ENCODE measurements at regions not wholly inside any gene's neighbourhood (a gene's known extent, or its start where the extent isn't known, plus 50 kb on each side); places are given as distances from the start of the nearest gene placed in this dataset.

- ChIA-PET CTCF (interaction anchor here (0.6 to 1.5 kb wide), 5 partner anchors 10 to 151 kb away, joined by 3 to 4 read pairs (median 4); no protein-coding TSS in a partner anchor), POLR2A (no interaction called here)
- TF ChIP-seq CTCF (IDR thresholded peaks at IDR 0.05; ENCODE audit: insufficient read depth, low read depth, low read length): no peak
Observed at GRCh38 chr1:234539666-234540403, 60.9 kb upstream of the TARBP1 start.

GRCh38 chr1:234538930-234539649, 60.1 kb upstream of the TARBP1 start:
- H3K27me3 ChIP-seq (ENCODE audit: control insufficient read depth, insufficient read depth, low read length): no peaks in the 10 kb centered on the region
- H3K36me3 ChIP-seq (ENCODE audit: control insufficient read depth, insufficient read depth, low read length): no peaks in the 10 kb centered on the region
- ChIA-PET POLR2A (interaction anchor here (0.6 kb wide), 1 partner anchor 73 kb away, joined by 4 read pairs; no protein-coding TSS in a partner anchor), CTCF (interaction anchor here (1.0 to 1.3 kb wide), 2 partner anchors 24 to 65 kb away, joined by 4 read pairs; no protein-coding TSS in a partner anchor)
- no peak for TF ChIP-seq CTCF (IDR thresholded peaks at IDR 0.05; ENCODE audit: insufficient read depth, low read depth, low read length)
- no peak for DNase-seq (ENCODE audit: low read depth)
- no peak overlapping the region for H3K4me3 ChIP-seq (ENCODE audit: low read depth, low read length)

More at GRCh38 chr1:234539666-234540403, 60.9 kb upstream of the TARBP1 start:
- Histone ChIP-seq H3K36me3 (ENCODE audit: control insufficient read depth, insufficient read depth, low read length) (no peaks in the 10 kb centered on the region), H3K4me3 (ENCODE audit: low read depth, low read length) (no peak overlapping the region), H3K27me3 (ENCODE audit: control insufficient read depth, insufficient read depth, low read length) (no peaks in the 10 kb centered on the region)
- DNase-seq (ENCODE audit: low read depth): no peak

GRCh38 chr1:234538062-234538731, 59.2 kb upstream of the TARBP1 start:
- Histone ChIP-seq H3K4me3 (ENCODE audit: low read depth, low read length) (no peak overlapping the region), H3K27me3 (ENCODE audit: control insufficient read depth, insufficient read depth, low read length) (no peaks in the 10 kb centered on the region), H3K36me3 (ENCODE audit: control insufficient read depth, insufficient read depth, low read length) (no peaks in the 10 kb centered on the region)
- POLR2A ChIA-PET: interaction anchor here (0.6 kb wide), 1 partner anchor 73 kb away, joined by 4 read pairs; no protein-coding TSS in a partner anchor
- no peak for TF ChIP-seq CTCF (IDR thresholded peaks at IDR 0.05; ENCODE audit: insufficient read depth, low read depth, low read length)
- no peak for DNase-seq (ENCODE audit: low read depth)
- CTCF ChIA-PET: no interaction called here

- TF ChIP-seq CTCF (IDR thresholded peaks at IDR 0.05; ENCODE audit: insufficient read depth, low read depth, low read length): no peak
- ChIA-PET POLR2A (no interaction called here), CTCF (interaction anchor here (1.0 to 1.6 kb wide), 2 partner anchors 14 to 556 kb away, joined by 3 to 4 read pairs; no protein-coding TSS in a partner anchor)
- no peaks in the 10 kb centered on the region for H3K27me3 ChIP-seq (ENCODE audit: control insufficient read depth, insufficient read depth, low read length)
- no peak overlapping the region for H3K4me3 ChIP-seq (ENCODE audit: low read depth, low read length)
- no peaks in the 10 kb centered on the region for H3K36me3 ChIP-seq (ENCODE audit: control insufficient read depth, insufficient read depth, low read length)
- DNase-seq (ENCODE audit: low read depth): no peak
Observed at GRCh38 chr1:234537236-234537635, 58.3 kb upstream of the TARBP1 start.

- H3K36me3 ChIP-seq (ENCODE audit: control insufficient read depth, insufficient read depth, low read length): no peaks in the 10 kb centered on the region
- H3K4me3 ChIP-seq (ENCODE audit: low read depth, low read length): no peak overlapping the region
- H3K27me3 ChIP-seq (ENCODE audit: control insufficient read depth, insufficient read depth, low read length): no peaks in the 10 kb centered on the region
- no peak for TF ChIP-seq CTCF (IDR thresholded peaks at IDR 0.05; ENCODE audit: insufficient read depth, low read depth, low read length)
- CTCF ChIA-PET: interaction anchor here (1.0 to 1.6 kb wide), 2 partner anchors 15 to 556 kb away, joined by 3 to 4 read pairs; no protein-coding TSS in a partner anchor
- DNase-seq (ENCODE audit: low read depth): no peak
- POLR2A ChIA-PET: no interaction called here
Observed at GRCh38 chr1:234536741-234537140, 57.8 kb upstream of the TARBP1 start.
